ENCODE measurements at regions not wholly inside any gene's neighbourhood (a gene's known extent, or its start where the extent isn't known, plus 50 kb on each side); places are given as distances from the start of the nearest gene placed in this dataset.

DNA sequence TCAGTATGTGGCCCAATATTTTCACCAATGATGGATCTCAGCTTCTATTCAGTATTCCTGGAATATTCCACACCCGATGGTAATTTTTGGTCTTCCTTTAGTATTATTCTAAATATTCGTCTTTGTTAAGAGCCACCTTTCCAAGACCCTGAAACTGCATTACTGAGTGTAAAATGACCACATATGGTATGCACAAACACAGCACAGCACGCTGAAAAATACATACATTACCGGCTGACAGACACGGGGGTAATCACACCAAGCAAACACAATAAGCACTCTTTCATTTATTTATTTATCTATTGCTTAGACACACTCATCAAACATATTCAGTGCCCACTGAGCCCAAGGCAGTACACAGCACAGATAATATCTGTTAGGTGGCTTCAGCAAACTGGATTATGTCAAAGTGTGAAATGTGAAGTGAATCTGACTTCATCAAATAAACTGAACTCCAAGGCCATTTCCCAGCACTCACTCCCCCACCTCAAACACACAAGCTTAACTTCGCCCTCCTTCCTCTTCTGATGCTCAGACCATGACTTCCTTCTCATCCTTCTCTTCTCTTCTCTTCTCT lies 1637.8 kb upstream of the C9orf72 start:
- H3K79me2 ChIP-seq (ENCODE audit: insufficient read depth, low read length) = no peaks in the 10 kb centered on the region

More for the DNA sequence above, 1637.8 kb upstream of the C9orf72 start:
- Histone ChIP-seq H3K4me2 (ENCODE audit: insufficient read depth, insufficient read length, low read length) (peak overlapping the region; percentile 95), H3K4me1 (ENCODE audit: insufficient read depth, low read length) (0 out of 2 replicates have a peak, but pooled peaks cover 1% of the 10 kb centered on the region), H3K9me3 (ENCODE audit: control insufficient read depth, low read depth, low read length) (no peaks in the 10 kb centered on the region), H4K8ac (replicated peaks; ENCODE audit: insufficient read length, low read depth, low read length) (no peak overlapping the region), H4K91ac (ENCODE audit: insufficient read length, low read depth, low read length) (no peak overlapping the region), H3K79me1 (ENCODE audit: insufficient read depth, low read depth, low read length, poor library complexity, severe bottlenecking) (no peaks in the 10 kb centered on the region), H3K27me3 (ENCODE audit: insufficient read depth, low read length) (peaks cover 5% of the 10 kb centered on the region; the same call in 1 of the 2 replicates), H3K18ac (ENCODE audit: insufficient read length, low read depth, low read length) (no peak overlapping the region), H3K14ac (ENCODE audit: insufficient read depth, low read length) (no peak overlapping the region), H3K9ac (ENCODE audit: extremely low read depth, insufficient read length, low read length) (peak overlapping the region; percentile 14), H3K4ac (ENCODE audit: low read depth, low read length) (no peak overlapping the region), H2BK120ac (ENCODE audit: low read depth, low read length, poor library complexity, severe bottlenecking) (no peak overlapping the region), H3K27ac (ENCODE audit: insufficient read length, low read depth, low read length) (no peak overlapping the region), H3K23ac (ENCODE audit: insufficient read length, low read depth, low read length) (no peak overlapping the region), H2BK20ac (ENCODE audit: low read depth, low read length, poor library complexity, severe bottlenecking) (no peak overlapping the region), H3T11ph (ENCODE audit: low read length) (no peak overlapping the region), H4K20me1 (ENCODE audit: control insufficient read depth, insufficient read depth, insufficient read length) (no peaks in the 10 kb centered on the region), H3K56ac (ENCODE audit: insufficient read length, low read depth, low read length) (no peak overlapping the region), H2AFZ (ENCODE audit: low read length) (no peak overlapping the region), H3K23me2 (ENCODE audit: insufficient read length, low read depth, low read length, poor library complexity, severe bottlenecking) (peaks cover 29% of the 10 kb centered on the region), H2BK12ac (ENCODE audit: insufficient read length, low read depth, low read length) (no peak overlapping the region), H2AK5ac (ENCODE audit: insufficient read length, low read length) (no peak overlapping the region), H2BK15ac (ENCODE audit: low read depth, low read length) (no peak overlapping the region), H2BK5ac (ENCODE audit: insufficient read length, low read length) (no peak overlapping the region), H4K5ac (ENCODE audit: insufficient read length, low read depth, low read length) (no peak overlapping the region)
- WGBS (ENCODE audit: extremely low coverage, insufficient read length, low lambda C conversion rate) = no CpG with 5 or more reads among the region's 6 CpGs
- H3K4me1 Mint-ChIP-seq = peaks cover 23 to 26% of the 10 kb centered on the region in 2 experiments
- H3K4me3 Mint-ChIP-seq = peak overlapping the region; percentile 73 to 87
- no peak for DNase-seq
- TF ChIP-seq, protein P1, sequence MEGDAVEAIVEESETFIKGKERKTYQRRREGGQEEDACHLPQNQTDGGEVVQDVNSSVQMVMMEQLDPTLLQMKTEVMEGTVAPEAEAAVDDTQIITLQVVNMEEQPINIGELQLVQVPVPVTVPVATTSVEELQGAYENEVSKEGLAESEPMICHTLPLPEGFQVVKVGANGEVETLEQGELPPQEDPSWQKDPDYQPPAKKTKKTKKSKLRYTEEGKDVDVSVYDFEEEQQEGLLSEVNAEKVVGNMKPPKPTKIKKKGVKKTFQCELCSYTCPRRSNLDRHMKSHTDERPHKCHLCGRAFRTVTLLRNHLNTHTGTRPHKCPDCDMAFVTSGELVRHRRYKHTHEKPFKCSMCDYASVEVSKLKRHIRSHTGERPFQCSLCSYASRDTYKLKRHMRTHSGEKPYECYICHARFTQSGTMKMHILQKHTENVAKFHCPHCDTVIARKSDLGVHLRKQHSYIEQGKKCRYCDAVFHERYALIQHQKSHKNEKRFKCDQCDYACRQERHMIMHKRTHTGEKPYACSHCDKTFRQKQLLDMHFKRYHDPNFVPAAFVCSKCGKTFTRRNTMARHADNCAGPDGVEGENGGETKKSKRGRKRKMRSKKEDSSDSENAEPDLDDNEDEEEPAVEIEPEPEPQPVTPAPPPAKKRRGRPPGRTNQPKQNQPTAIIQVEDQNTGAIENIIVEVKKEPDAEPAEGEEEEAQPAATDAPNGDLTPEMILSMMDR (conservative IDR thresholded peaks at IDR 0.05) = no peak
- H3K27me3 Mint-ChIP-seq (ENCODE audit: low read depth) = peaks cover 47% of the 10 kb centered on the region
- peaks cover 0 to 2% of the 10 kb centered on the region in 2 experiments; a peak in 1 of 5 replicates for H3K9me3 Mint-ChIP-seq
- H3K27ac Mint-ChIP-seq = no peak overlapping the region
- H3K36me3 Mint-ChIP-seq (ENCODE audit: insufficient read depth in 1 of 3, low read depth in 3 of 3) = no peaks in the 10 kb centered on the region

Measured in H9 (cell line).